ENCODE measurements at regions not wholly inside any gene's neighbourhood (a gene's known extent, or its start where the extent isn't known, plus 50 kb on each side); places are given as distances from the start of the nearest gene placed in this dataset.

DNA sequence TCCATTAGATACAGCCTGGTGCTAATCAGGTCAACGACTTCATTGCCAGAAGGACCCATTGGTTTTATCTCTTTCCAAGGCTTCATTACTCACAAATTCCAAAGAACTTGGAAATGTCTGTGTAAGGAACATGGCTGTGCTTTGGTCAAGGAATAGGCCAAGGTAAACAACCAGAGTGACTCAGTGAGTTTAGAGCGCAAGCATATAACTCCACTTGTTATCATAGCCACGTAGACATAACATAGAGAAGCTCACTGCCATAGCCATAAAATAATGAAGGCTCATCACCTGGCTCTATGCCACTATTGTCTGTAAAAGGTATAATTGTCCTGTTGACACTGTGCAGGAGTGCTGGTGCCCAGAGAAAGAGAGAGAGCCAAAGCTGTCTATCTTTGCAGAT is 139.3 kb upstream of the PLCXD3 start:
- no peaks in the 10 kb centered on the region for H3K36me3 Mint-ChIP-seq (ENCODE audit: low read depth)
- H3K4me3 Mint-ChIP-seq: no peak overlapping the region
- TF ChIP-seq, protein P1, sequence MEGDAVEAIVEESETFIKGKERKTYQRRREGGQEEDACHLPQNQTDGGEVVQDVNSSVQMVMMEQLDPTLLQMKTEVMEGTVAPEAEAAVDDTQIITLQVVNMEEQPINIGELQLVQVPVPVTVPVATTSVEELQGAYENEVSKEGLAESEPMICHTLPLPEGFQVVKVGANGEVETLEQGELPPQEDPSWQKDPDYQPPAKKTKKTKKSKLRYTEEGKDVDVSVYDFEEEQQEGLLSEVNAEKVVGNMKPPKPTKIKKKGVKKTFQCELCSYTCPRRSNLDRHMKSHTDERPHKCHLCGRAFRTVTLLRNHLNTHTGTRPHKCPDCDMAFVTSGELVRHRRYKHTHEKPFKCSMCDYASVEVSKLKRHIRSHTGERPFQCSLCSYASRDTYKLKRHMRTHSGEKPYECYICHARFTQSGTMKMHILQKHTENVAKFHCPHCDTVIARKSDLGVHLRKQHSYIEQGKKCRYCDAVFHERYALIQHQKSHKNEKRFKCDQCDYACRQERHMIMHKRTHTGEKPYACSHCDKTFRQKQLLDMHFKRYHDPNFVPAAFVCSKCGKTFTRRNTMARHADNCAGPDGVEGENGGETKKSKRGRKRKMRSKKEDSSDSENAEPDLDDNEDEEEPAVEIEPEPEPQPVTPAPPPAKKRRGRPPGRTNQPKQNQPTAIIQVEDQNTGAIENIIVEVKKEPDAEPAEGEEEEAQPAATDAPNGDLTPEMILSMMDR (conservative IDR thresholded peaks at IDR 0.05): no peak
- peaks cover 2% of the 10 kb centered on the region for H3K27me3 Mint-ChIP-seq (ENCODE audit: low read depth)
- no peaks in the 10 kb centered on the region for H3K4me1 Mint-ChIP-seq
- H3K27ac Mint-ChIP-seq (ENCODE audit: unreplicated experiment): no peak overlapping the region
- no peak for DNase-seq (ENCODE audit: low read depth, low spot score)
- H3K9me3 Mint-ChIP-seq: peaks cover 2% of the 10 kb centered on the region

DNA sequence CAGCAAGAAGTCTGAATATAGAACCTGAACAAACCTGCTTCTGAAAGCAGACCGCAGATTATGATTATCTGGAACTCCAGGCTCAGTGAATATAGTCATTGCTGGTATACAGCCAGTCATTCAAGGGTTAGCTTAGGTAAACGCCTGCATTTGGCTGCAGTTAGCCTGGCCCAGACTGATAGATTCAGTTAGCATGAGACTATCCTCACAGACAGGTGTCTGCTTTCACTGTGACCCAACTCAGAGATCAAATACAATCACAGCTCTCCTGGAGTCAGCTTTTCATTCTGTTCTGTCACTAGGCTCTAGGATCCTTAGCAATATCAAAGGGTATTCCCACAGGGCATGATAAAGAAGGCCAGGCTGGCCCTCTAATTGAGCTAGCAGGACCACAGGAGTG is 138.6 kb upstream of the PLCXD3 start:
- DNase-seq (ENCODE audit: low read depth, low spot score): no peak
- Mint-ChIP-seq H3K27me3 (ENCODE audit: low read depth) (peaks cover 2% of the 10 kb centered on the region), H3K27ac (ENCODE audit: unreplicated experiment) (no peak overlapping the region), H3K36me3 (ENCODE audit: low read depth) (no peaks in the 10 kb centered on the region), H3K4me3 (no peak overlapping the region), H3K4me1 (no peaks in the 10 kb centered on the region), H3K9me3 (no peaks in the 10 kb centered on the region)
- TF ChIP-seq, protein P1 (conservative IDR thresholded peaks at IDR 0.05): no peak

DNA sequence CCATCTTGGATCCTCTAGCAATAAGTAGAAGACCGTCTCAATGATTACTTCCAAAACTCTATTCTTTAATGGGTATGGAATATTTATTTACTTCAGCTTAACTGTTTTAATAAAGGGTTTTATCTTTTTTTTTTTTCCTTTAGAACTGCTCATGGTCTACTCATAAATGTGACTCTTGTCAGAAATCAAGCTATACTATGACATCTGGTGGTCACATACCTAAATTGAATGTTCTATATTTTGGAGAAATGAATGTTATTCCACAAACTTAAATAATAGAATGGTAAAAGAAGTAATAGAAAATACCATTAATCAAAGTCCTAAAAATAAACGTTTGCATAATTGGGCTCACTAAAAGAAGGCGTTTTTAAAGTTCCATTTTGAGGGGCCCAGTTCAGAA is 131.2 kb upstream of the PLCXD3 start:
- TF ChIP-seq, protein P1 (conservative IDR thresholded peaks at IDR 0.05): peak; percentile 56
- no peaks in the 10 kb centered on the region for H3K36me3 Mint-ChIP-seq (ENCODE audit: low read depth)
- no peak overlapping the region for H3K4me3 Mint-ChIP-seq
- no peak overlapping the region for H3K27ac Mint-ChIP-seq (ENCODE audit: unreplicated experiment)
- DNase-seq (ENCODE audit: low read depth, low spot score): no peak
- peaks cover 2% of the 10 kb centered on the region for H3K27me3 Mint-ChIP-seq (ENCODE audit: low read depth)
- H3K4me1 Mint-ChIP-seq: peaks cover 8% of the 10 kb centered on the region
- H3K9me3 Mint-ChIP-seq: no peaks in the 10 kb centered on the region

DNA sequence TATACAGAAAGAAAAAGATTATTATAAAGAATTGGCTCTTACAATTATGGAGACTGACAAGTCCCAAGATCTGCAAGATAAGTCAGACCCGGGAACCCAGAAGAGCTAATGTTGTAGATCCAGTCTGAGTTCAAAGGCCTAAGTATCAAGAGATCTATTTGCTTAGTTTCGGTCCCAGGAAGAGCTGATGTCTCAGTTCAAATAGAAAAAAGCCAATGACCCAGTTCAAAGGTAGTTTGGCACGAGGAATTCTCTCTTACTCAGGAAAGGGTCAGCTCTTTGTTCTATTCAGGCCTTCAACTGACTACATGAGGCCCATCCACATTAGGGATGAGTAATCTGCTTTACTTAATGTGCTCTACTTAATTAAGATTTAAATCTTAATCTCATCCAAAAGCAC is 128.3 kb upstream of the PLCXD3 start:
- TF ChIP-seq, protein P1 (conservative IDR thresholded peaks at IDR 0.05): no peak
- DNase-seq (ENCODE audit: low read depth, low spot score): no peak
- H3K9me3 Mint-ChIP-seq: no peaks in the 10 kb centered on the region
- peaks cover 8% of the 10 kb centered on the region for H3K4me1 Mint-ChIP-seq
- H3K4me3 Mint-ChIP-seq: no peak overlapping the region
- H3K27me3 Mint-ChIP-seq (ENCODE audit: low read depth): no peaks in the 10 kb centered on the region
- H3K36me3 Mint-ChIP-seq (ENCODE audit: low read depth): no peaks in the 10 kb centered on the region
- no peak overlapping the region for H3K27ac Mint-ChIP-seq (ENCODE audit: unreplicated experiment)

DNA sequence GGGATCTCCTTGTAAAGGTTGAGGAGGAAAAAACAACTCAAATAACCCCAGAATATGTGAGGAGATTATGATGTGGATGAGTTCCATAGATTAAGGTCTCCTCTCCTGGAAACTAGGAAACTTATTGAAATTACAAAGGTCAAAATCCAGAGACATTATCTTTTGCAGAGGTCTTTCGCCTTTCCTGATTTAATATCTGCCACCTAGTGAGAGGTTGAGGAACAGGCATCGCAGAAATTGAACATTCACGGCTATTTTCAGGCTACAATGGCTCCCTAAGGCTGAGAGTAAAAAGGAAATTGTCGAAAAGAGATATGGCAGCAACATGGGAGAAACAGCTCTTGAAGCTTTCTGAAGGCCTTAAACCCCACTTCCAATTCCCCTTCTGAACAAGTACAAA is 127.5 kb upstream of the PLCXD3 start:
- no peaks in the 10 kb centered on the region for H3K36me3 Mint-ChIP-seq (ENCODE audit: low read depth)
- DNase-seq (ENCODE audit: low read depth, low spot score): no peak
- H3K27ac Mint-ChIP-seq (ENCODE audit: unreplicated experiment): no peak overlapping the region
- no peaks in the 10 kb centered on the region for H3K9me3 Mint-ChIP-seq
- H3K27me3 Mint-ChIP-seq (ENCODE audit: low read depth): no peaks in the 10 kb centered on the region
- TF ChIP-seq, protein P1 (conservative IDR thresholded peaks at IDR 0.05): peak; percentile 49
- peaks cover 8% of the 10 kb centered on the region for H3K4me1 Mint-ChIP-seq
- H3K4me3 Mint-ChIP-seq: no peak overlapping the region

DNA sequence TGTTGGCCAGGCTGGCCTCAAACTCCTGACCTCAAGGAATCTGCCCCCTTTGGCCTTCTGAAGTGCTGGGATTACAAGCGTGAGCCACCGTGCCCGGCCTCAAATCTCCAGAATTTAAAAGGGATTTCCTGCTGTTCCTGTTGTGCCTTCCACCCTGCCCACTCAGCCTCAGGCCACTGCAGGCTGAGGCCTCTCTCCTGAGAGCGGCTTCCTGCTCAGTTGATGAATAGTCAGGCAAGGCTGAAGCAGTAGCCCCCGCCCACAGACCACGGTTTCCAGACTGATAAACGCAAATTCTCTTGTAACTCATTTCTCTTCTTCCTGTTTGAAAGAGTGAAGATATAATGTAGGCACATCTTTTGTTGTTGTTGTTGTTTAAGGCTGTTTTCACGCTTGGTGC is 127.0 kb upstream of the PLCXD3 start:
- H3K4me1 Mint-ChIP-seq: peaks cover 8% of the 10 kb centered on the region
- H3K9me3 Mint-ChIP-seq: no peaks in the 10 kb centered on the region
- H3K27me3 Mint-ChIP-seq (ENCODE audit: low read depth): no peaks in the 10 kb centered on the region
- H3K36me3 Mint-ChIP-seq (ENCODE audit: low read depth): no peaks in the 10 kb centered on the region
- DNase-seq (ENCODE audit: low read depth, low spot score): peak; percentile 4
- TF ChIP-seq, protein P1 (conservative IDR thresholded peaks at IDR 0.05): no peak
- no peak overlapping the region for H3K4me3 Mint-ChIP-seq
- H3K27ac Mint-ChIP-seq (ENCODE audit: unreplicated experiment): peak overlapping the region; percentile 28

Measured in neural crest cell (in vitro differentiated cells).